HEK293 (cell line): ENCODE measurements at regions not wholly inside any gene's neighbourhood (a gene's known extent, or its start where the extent isn't known, plus 50 kb on each side); places are given as distances from the start of the nearest gene placed in this dataset.
A peak's percentile ranks its signal among the peaks of the same experiment; 100 is the strongest.

Experiments used
- CTCF ChIA-PET: fragments of 350-600 bp; formaldehyde crosslinking; extraction: SDS; loops from one replicate; lab custom pipeline; 2021; ENCODE audit warnings: antibody characterized with exemption; lab: Yijun Ruan, JAX
- POLR2A ChIA-PET: fragments of 300-600 bp; formaldehyde crosslinking; extraction: SDS; loops from one replicate; lab custom pipeline; 2020; ENCODE audit warnings: antibody characterized with exemption, inconsistent platforms; lab: Yijun Ruan, JAX
- H3K27ac ChIP-seq: fragments of 200-500 bp; sonication (Bioruptor generic); 2 replicates; pipeline ENCODE4 v1.5.1; 2014; ENCODE audit warnings: low read depth, low read length, control low read depth, inconsistent platforms; ENCODE audit errors: extremely low read depth
- H3K36me3 ChIP-seq, 2 experiments: fragments of 200-500 bp in 1 of 2; sonication (Bioruptor generic) in 1 of 2; 1 replicate in 1 of 2; 2 replicates in 1 of 2; pipeline ENCODE4 v1.5.1; 2014 to 2017; ENCODE audit warnings: inconsistent platforms in 2 of 2, low read length in 2 of 2; ENCODE audit not compliant: control insufficient read depth in 2 of 2, insufficient read depth in 1 of 2
- H3K4me1 ChIP-seq: fragments of 200-500 bp; sonication (Bioruptor generic); 2 replicates; pipeline ENCODE4 v1.5.1; 2014; ENCODE audit warnings: mild to moderate bottlenecking, low read length, inconsistent platforms; ENCODE audit not compliant: control insufficient read depth, insufficient read depth
- H3K4me3 ChIP-seq: 2 replicates; pipeline ENCODE4 v1.5.1; 2011; ENCODE audit warnings: low read depth, mild to moderate bottlenecking, control low read depth, low read length, moderate library complexity
- H3K9me3 ChIP-seq: fragments of 200-500 bp; sonication (Bioruptor generic); 2 replicates; pipeline ENCODE4 v1.5.1; 2014; ENCODE audit warnings: low read depth, low read length, inconsistent platforms; ENCODE audit not compliant: control insufficient read depth, insufficient read depth
- SCRT1 ChIP-seq: fragments of 450-650 bp; formaldehyde crosslinking; IDR thresholded peaks from 2 replicates; pipeline ENCODE4 v1.5.1; 2016; ENCODE audit warnings: missing biosample characterization, missing genetic modification characterization, borderline replicate concordance
- TSHZ1 ChIP-seq: fragments of 450-650 bp; formaldehyde crosslinking; IDR thresholded peaks from 2 replicates; pipeline ENCODE4 v1.5.1; 2016; ENCODE audit warnings: missing biosample characterization, missing genetic modification characterization, borderline replicate concordance
- ZBTB10 ChIP-seq: fragments of 450-650 bp; formaldehyde crosslinking; IDR thresholded peaks from 2 replicates; pipeline ENCODE4 v1.5.1; 2016; ENCODE audit warnings: missing biosample characterization, missing genetic modification characterization
- ZBTB48 ChIP-seq: fragments of 450-650 bp; formaldehyde crosslinking; IDR thresholded peaks from 2 replicates; pipeline ENCODE4 v1.5.1; 2016; ENCODE audit warnings: missing biosample characterization, missing genetic modification characterization
- ZBTB7A ChIP-seq: fragments of 450-650 bp; formaldehyde crosslinking; IDR thresholded peaks from 2 replicates; pipeline ENCODE4 v1.5.1; 2016; ENCODE audit warnings: low read depth, missing biosample characterization, missing genetic modification characterization
- ZNF112 ChIP-seq: fragments of 450-650 bp; formaldehyde crosslinking; IDR thresholded peaks from 2 replicates; pipeline ENCODE4 v1.5.0; 2017; ENCODE audit warnings: missing biosample characterization, missing genetic modification characterization
- ZNF121 ChIP-seq: fragments of 450-650 bp; formaldehyde crosslinking; IDR thresholded peaks from 2 replicates; pipeline ENCODE4 v1.5.1; 2016; ENCODE audit warnings: missing biosample characterization, missing genetic modification characterization
- ZNF140 ChIP-seq: fragments of 450-650 bp; formaldehyde crosslinking; IDR thresholded peaks from 2 replicates; pipeline ENCODE4 v1.5.1; 2016; ENCODE audit warnings: missing biosample characterization, missing genetic modification characterization
- ZNF280C ChIP-seq: fragments of 450-650 bp; formaldehyde crosslinking; IDR thresholded peaks from 2 replicates; pipeline ENCODE4 v1.5.1; 2016; ENCODE audit warnings: missing biosample characterization, missing genetic modification characterization
- ZNF404 ChIP-seq: fragments of 450-650 bp; formaldehyde crosslinking; IDR thresholded peaks from 2 replicates; pipeline ENCODE4 v1.5.1; 2017; ENCODE audit warnings: missing biosample characterization, missing genetic modification characterization
- ZNF423 ChIP-seq: fragments of 450-650 bp; formaldehyde crosslinking; IDR thresholded peaks from 2 replicates; pipeline ENCODE4 v1.5.1; 2016; ENCODE audit warnings: missing biosample characterization, missing genetic modification characterization
- ZNF664 ChIP-seq: fragments of 450-650 bp; formaldehyde crosslinking; IDR thresholded peaks from 2 replicates; pipeline ENCODE4 v1.5.1; 2016; ENCODE audit warnings: missing biosample characterization, missing genetic modification characterization
- ZNF707 ChIP-seq: fragments of 450-650 bp; formaldehyde crosslinking; IDR thresholded peaks from 2 replicates; pipeline ENCODE4 v1.5.1; 2016; ENCODE audit warnings: missing biosample characterization, missing genetic modification characterization
- ZNF830 ChIP-seq: fragments of 450-650 bp; IDR thresholded peaks from 2 replicates; pipeline ENCODE4 v1.5.0; 2018; ENCODE audit warnings: missing biosample characterization, missing genetic modification characterization, low read depth, mild to moderate bottlenecking, moderate library complexity
- ZSCAN16 ChIP-seq: fragments of 450-650 bp; formaldehyde crosslinking; IDR thresholded peaks from 2 replicates; pipeline ENCODE4 v1.5.1; 2016; ENCODE audit warnings: missing biosample characterization, missing genetic modification characterization

- CTCF ChIA-PET: no interaction called here
- no peaks in the 10 kb centered on the region for H3K9me3 ChIP-seq
- no peak for TF ChIP-seq ZNF121 (tag by site-specific recombination)
- TF ChIP-seq ZNF664 (tag by site-specific recombination): no peak
- no peak for TF ChIP-seq TSHZ1 (tag by site-specific recombination)
These were observed 234.5 kb upstream of the AGTR2 start for GRCh38 chrX:115936008-115936407.

GRCh38 chrX:115939070-115939469 is 231.5 kb upstream of the AGTR2 start:
- Histone ChIP-seq H3K4me3 (no peak overlapping the region), H3K4me1 (peaks cover 3% of the 10 kb centered on the region; the same call in 1 of the 2 replicates), H3K27ac (no peak overlapping the region), H3K36me3 (no peaks in the 10 kb centered on the region), H3K9me3 (no peaks in the 10 kb centered on the region)
- TF ChIP-seq ZBTB10 (no peak), ZNF140 (tag by site-specific recombination) (no peak), ZNF707 (no peak), ZNF830 (no peak), ZSCAN16 (tag by site-specific recombination) (no peak)
- ChIA-PET CTCF (interaction anchor here (1.0 kb wide), 1 partner anchor 43 kb away, joined by 3 read pairs; no protein-coding TSS in a partner anchor), POLR2A (no interaction called here)

More at GRCh38 chrX:115936008-115936407, 234.5 kb upstream of the AGTR2 start:
- H3K27ac ChIP-seq: no peak overlapping the region
- POLR2A ChIA-PET: no interaction called here
- peaks cover 3% of the 10 kb centered on the region; the same call in 1 of the 2 replicates for H3K4me1 ChIP-seq
- no peak overlapping the region for H3K4me3 ChIP-seq
- no peaks in the 10 kb centered on the region for H3K36me3 ChIP-seq

- ChIA-PET POLR2A (no interaction called here), CTCF (interaction anchor here (1.0 kb wide), 1 partner anchor 44 kb away, joined by 3 read pairs; no protein-coding TSS in a partner anchor)
- peaks cover 3% of the 10 kb centered on the region; the same call in 1 of the 2 replicates for H3K4me1 ChIP-seq
- no peaks in the 10 kb centered on the region for H3K9me3 ChIP-seq
- no peak overlapping the region for H3K27ac ChIP-seq
- TF ChIP-seq ZNF404 (tag by site-specific recombination): no peak
- no peak for TF ChIP-seq ZBTB48 (tag by site-specific recombination)
- no peaks in the 10 kb centered on the region for H3K36me3 ChIP-seq
- H3K4me3 ChIP-seq: no peak overlapping the region
These were observed 230.8 kb upstream of the AGTR2 start for GRCh38 chrX:115939636-115940160.

GRCh38 chrX:115940348-115940747 is 230.2 kb upstream of the AGTR2 start:
- H3K9me3 ChIP-seq: no peaks in the 10 kb centered on the region
- TF ChIP-seq ZNF423 (tag by site-specific recombination) (0 out of 2 replicates have a peak, but pooled peaks have one; percentile 24), ZNF280C (tag by site-specific recombination) (no peak), ZBTB7A (no peak), ZNF112 (tag by site-specific recombination) (no peak), SCRT1 (0 out of 2 replicates have a peak, but pooled peaks have one; percentile 58)
- peaks cover 3% of the 10 kb centered on the region; the same call in 1 of the 2 replicates for H3K4me1 ChIP-seq
- no peak overlapping the region for H3K27ac ChIP-seq
- POLR2A ChIA-PET: no interaction called here
- CTCF ChIA-PET: interaction anchor here (1.0 kb wide), 1 partner anchor 44 kb away, joined by 3 read pairs; no protein-coding TSS in a partner anchor
- no peaks in the 10 kb centered on the region for H3K36me3 ChIP-seq
- no peak overlapping the region for H3K4me3 ChIP-seq
